Jurkat, Clone E6-1 (cell line): ENCODE measurements at regions not wholly inside any gene's neighbourhood (a gene's known extent, or its start where the extent isn't known, plus 50 kb on each side); places are given as distances from the start of the nearest gene placed in this dataset.
A peak's percentile ranks its signal among the peaks of the same experiment; 100 is the strongest.

ENCODE experiments used
- DNase-seq: peaks from one replicate; pipeline ENCODE4 v3.0.0-alpha.2; 2011; ENCODE audit warnings: low read depth, low spot score
- H3K4me3 ChIP-seq: 2 replicates; pipeline ENCODE4 v1.5.1; 2011; ENCODE audit warnings: mild to moderate bottlenecking, low read length, control low read depth, moderate library complexity

DNA sequence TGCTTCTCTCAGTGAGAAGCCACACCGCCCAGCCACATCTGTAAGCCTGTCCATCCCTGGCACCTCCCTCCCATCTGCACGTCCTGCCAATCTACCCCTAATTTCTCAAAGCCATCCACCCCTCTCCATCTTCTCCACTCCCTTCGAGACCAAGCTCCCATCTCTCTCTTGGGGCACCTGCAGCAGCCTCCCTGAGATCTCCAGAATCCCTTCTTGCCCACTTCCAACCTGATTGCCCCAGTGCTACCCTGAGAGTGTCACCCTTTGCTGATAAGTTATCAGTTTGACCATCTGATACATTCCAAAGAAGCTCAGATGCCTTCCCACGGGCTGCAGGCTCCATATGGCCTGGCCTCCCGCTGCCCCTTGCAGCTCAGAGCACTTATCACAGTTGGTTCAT lies 496.1 kb downstream of the SHQ1 start:
- no peak for DNase-seq
- H3K4me3 ChIP-seq, result no peak overlapping the region

DNA sequence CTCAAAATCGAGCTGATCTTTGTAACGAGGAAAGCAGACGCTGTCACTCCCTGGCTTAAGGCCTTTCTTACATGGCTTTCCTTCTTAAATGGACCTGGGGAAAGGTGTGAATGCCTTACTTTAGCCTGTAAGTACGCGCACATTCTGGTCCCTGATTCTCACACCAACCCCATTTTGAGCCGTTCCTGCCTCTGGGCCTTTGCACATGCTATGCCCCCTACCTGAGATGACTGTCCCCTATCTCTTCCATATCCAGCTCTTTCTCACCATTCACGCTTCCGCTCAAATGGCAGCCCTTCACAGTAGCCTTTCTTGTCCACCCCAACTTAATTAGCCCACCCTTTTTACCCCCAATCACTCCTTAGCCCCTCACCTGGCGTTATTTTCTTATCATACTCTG lies 496.7 kb downstream of the SHQ1 start:
- H3K4me3 ChIP-seq, result no peak overlapping the region
- no peak for DNase-seq

DNA sequence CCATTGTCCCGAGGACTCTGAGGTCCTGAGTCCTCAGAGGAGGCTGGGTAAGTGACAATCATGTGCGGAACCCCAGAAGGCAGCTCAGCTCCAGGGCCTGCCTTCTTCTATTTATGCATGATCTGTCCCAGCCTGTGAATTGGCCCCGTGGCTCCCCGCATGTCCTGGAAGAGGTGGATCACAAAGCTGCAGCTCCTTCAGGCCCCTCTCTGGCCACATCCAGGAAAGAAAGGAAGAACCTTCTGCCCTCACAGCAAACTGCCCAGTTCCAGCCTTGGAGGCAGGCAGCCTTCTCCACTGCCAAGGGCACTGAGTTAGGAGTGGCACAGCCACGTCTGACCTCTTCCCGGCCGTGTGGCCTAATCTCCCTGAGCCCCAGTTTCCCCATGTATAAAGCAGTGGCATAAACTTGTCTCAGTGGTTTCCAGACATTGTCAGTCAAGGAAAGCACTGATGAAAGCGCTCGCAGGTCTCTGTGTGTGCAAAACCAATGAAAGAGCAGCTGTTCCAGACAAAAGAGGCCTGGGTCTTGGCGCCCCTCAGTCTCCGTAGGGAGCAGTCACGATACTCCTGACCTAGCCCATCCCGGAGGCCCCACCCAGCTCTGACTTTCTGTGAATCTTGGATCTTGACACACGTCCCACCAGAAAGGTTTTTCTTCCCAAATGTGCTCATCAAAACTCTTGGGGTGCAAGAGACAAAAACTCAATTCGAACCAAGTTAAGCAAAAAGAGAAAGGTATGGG lies 497.3 kb downstream of the SHQ1 start:
- DNase-seq, result no peak
- no peak overlapping the region for H3K4me3 ChIP-seq

DNA sequence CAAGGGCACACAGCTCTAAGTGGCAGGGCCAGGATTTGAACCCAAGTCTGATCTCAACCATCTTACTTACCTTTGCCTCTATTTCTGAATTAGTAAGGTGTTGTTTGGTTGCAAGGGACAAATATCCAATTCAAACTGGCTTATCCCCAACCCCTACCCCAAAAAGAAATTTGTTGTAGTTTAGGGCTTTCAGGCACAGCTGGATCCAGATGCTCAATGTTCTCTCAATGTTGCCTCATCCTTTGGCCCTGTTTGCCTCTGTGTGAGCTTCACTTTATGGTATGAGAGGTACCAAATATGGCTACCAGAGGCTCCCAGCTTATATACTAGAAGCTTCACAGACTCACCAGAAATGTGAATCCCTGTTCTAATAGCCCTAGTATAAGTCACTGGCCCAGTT lies 499.9 kb downstream of the SHQ1 start:
- no peak for DNase-seq

DNA sequence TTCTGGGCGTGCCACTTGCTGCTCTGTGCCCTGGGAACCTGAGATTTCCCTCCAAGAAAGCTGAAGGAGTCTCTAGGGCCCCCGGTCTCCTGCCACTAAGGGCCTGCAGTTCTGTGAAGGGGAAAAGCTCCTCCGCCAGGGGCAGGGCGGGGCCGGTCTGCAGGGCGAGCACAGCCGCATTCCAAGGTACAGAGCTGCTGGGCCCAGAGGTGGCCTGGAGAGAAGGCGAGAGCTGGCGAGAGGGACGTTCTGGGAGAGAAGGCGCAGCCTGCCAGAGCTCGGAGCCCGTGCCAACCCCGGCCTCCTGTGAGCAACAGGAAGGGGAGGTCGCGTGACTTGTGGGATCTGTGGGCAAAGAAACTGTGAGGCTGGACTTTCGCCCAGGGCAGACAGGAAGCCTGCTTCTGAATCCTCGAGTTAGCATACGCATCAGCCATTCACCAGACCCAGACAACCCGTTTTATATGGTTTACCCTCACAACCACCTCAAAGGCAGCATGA lies 500.4 kb downstream of the SHQ1 start:
- H3K4me3 ChIP-seq, result peak overlapping the region; percentile 0
- DNase-seq, result peak; percentile 91

More for the DNA sequence above, 499.9 kb downstream of the SHQ1 start:
- H3K4me3 ChIP-seq, result no peak overlapping the region

DNA sequence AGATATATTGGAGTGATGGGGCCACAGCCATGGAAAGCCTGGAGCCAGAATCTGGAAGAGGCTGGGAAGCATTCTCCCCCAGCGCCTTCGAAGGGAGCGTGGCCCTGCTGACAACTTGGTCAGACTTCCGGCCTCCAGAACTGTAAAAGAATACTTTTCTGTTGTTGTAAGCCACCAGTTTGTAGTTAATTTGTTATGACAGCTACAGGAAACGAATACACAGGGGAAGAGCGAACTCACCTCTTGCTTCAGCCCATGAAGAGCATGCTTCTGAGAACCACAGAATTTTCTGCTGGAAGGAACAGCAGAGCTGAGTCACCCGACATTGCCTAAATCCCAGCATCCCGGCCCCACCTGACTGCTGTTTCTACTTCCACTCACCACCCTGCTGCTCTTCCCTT lies 501.7 kb downstream of the SHQ1 start:
- no peak overlapping the region for H3K4me3 ChIP-seq
- no peak for DNase-seq

DNA sequence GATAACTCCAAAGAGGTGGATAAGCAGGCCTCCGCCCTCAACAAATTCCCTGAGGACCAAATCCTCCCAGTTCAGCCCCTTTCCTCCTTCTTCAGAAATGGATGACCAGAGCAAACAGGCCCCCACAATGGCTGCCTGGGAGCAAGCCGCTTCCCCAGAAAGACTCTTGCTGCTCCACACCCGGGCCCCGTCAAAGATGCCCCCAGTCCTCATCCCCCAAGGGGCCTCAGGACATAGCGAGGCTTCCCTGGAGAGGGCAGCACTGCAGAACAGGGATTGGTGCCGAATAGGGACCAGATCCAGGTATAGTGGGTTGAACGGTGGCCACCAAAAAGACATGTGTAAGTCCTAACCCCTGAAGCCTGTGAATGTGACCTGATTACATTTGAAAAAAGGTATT lies 502.3 kb downstream of the SHQ1 start:
- DNase-seq, result no peak

DNA sequence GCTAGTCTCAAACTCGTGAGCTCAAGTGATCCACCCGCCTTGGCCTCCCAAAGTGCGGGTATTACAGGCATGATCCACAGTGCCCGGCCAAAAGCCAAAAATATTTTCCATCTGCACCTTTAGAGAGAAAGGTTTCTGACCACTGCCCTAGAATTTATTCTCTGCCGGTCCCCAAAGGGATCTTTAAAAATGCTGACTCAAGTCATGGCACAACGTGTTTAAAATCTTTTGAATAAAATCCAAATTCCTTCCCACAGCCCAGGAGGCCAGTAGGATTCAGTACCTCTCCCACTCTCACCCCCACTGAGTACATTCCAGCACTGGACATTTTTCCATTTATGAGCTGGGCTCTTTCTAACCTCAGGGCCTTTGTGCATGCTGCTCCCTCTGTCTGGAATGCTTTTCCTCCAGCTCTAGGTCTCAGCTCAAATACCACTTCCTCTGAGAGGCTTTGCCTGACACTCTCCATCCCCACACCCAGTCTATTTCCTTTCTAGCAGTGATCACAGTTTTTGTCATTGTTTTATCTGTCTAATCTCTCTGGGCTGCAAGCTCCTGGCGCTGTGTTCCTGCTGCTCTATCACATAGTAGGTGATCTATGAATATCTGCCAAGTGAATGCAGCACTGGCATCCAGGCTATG lies 502.9 kb downstream of the SHQ1 start:
- H3K4me3 ChIP-seq, result no peak overlapping the region
- peak; percentile 49 for DNase-seq

More for the DNA sequence above, 502.3 kb downstream of the SHQ1 start:
- no peak overlapping the region for H3K4me3 ChIP-seq

DNA sequence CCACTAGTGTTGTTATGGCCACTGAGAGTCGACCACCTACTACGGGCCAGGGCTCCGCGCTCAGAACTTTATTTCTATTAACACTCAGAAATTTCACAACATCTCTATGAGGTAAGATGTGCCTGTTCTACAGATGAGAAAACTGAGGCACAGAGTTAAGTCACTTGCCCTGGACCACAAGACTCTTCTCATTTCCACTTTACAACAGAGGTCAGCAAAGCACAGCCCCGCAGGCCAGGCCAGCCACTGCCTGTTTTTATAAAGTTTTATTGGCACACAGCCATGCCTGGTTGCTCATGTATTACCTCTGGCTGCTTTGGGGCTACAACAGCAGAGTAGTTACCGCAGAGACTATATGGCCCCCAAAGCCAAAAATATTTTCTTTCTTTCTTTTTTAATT lies 503.6 kb downstream of the SHQ1 start:
- H3K4me3 ChIP-seq, result no peak overlapping the region
- DNase-seq, result no peak

DNA sequence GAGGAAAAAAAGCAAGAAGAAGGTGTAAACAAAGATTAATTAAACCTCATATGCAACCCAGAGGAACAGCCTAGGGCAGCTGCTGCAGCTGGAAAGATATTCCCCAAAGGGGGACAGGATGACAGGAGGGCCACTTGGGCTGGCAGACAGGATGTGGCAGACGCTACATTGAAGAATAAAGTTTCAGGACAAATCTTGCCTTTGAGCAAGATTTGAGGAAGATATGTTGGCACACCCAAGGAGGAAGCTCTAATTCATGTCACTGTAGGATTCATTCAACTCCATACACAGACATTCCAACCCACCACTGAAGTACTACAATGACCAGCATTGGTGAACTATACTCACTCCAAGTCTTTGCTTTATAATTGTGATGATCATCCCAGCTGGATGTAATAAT lies 504.0 kb downstream of the SHQ1 start:
- H3K4me3 ChIP-seq, result no peak overlapping the region
- no peak for DNase-seq

DNA sequence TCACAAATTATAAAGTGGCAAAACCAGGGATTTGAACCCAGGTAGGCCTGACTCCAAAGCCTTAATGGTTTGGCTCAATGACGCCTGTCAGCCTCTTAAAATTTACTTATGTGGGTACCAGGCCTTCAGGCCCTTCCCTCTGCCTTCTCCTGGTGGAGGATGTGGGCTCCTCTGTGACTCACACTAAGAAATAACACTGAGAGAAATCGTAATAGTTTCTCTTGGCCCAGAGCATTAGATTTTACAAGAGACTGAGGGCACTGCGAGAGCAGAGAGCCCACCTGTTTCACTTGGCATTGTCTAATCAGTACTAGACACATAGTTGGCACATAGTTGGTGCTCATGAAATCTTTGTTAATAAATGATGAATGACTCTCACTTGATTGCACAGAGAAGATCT lies 505.2 kb downstream of the SHQ1 start:
- H3K4me3 ChIP-seq, result no peak overlapping the region
- DNase-seq, result no peak

DNA sequence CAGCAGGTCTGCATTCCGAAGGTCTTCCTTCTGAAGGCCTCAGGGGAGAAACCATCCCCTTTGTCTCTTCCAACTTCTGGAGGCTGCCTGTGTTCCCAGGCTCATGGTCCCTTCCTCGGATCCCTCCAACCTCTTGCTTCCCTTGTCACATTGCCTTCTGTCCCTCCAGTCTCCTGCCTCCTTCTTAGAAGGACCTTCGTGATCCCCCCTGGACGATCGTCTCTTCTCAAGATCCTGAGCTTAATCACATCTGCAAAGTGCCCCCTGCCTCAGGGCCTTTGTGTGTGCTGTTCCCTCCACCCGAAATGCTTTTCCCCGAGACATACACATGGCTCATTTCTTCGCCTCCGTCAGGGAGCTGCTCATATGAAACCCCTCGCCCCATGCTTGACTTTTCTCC lies 505.8 kb downstream of the SHQ1 start:
- no peak overlapping the region for H3K4me3 ChIP-seq
- no peak for DNase-seq

DNA sequence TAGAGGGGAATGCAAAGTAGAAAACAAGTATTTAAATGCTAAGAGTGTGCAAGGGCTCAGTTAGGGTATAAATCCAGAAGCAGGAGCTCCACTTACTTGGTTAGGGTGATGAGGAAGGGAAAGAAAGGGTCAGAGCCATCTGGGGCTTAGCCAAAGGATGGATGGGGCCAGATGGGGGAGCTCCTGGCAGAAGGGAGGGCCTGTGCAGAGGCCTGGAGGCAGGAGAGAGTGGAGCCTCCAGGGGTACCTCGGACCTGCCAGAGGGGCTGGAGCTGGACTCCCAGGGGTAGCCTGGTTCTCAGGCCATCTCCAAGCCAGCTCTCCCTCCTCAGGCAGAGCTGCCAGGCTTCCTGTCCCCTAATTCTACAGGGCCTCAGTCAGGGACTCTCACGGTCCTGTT lies 506.3 kb downstream of the SHQ1 start:
- no peak overlapping the region for H3K4me3 ChIP-seq
- no peak for DNase-seq

DNA sequence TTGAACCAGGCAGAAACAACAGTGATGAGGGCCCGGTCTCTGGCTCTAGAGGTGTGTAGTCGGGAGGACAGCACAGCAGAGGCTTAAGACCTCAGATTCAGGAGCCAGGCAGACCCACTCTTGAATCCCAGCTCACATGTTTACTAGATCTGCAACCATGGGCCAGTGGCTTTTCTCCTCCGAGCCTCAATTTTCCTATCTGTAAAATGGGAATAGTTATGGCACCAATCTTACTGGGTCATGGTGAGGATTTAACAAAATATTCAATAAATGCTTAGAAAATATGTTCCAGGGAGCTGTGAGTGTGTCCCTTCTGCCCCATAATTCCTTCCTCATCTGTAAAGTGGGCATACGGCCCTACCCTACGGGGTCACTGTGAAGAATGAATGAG lies 506.9 kb downstream of the SHQ1 start:
- DNase-seq, result no peak
- no peak overlapping the region for H3K4me3 ChIP-seq

DNA sequence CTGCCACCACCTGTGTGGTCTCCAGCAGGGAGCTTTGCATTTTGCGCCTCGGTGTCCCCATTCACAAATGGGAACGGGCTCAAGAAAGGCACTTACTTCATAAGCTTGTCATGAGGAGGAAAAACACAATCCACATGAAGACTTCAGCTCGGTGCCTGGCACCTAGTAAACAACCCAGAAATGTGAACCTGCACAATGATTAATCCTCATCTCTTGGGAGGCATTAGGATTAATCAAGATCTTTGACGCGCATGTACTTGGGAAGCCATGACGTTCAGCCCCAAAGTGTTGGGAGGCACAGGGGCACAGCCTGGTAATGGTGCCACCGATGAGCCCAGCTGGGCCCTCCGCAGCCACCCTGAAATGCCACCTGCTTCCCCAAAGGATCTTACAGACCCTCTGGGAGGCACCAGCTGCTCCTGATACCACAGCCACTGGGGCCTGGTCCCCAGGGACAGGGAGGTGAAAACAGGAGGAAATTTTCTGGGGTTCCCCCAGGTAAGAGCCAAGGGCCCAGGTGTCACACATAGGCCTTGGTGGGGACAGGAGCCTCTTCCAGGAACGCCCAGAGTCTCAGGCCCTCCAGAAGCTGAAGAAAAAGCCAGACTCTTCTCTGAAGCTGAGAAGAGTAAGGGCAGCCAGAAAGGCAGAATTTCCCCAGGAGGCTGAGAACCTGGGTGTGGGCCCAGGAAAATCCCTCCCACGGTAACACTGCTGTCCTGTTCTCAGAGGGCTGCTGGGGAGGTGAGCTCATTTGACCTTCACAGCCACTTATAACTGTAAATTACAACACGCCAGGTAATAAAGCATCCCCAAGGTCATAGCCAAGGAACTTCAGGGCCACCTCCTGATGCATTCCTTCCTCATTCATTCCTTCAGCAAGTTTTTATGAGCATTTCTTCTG lies 507.5 kb downstream of the SHQ1 start:
- no peak overlapping the region for H3K4me3 ChIP-seq
- no peak for DNase-seq

DNA sequence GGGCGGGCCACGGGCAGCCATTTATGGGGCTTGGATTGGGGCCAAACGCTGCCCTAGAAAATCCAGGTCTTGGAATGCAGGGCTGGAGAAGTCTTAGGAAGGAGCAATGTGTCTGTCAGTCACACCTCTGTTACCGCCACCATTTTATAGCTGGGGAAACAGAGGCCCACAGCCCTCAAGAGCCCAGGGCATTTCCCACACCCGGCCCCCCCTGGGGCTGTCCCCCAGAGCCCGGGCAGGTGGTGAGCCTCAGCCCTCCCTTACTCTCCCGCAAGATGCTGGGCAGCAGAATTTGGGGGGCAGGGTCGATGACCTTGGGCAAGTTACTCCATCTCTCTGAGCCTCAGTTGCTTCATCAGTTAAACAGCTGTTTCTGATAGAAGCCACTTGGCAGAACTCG lies 508.2 kb downstream of the SHQ1 start:
- no peak for DNase-seq
- H3K4me3 ChIP-seq, result no peak overlapping the region

DNA sequence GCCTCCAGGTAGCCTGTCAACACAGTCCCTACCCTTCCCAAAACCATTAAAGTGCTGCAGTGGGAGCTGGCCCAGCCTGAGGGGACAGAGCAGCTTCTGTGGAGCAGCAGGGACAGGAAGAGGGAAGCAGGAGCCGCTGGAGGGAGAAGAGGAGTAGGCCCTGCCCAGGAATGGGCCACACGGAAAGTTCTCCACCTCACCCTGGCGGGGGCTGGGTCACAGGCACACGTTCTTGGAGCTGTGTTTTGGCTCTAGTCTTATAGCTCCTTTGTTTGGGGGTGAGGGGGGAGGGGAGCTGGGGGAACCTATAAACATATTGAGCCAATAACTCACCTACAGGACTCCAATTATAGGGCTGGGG lies 508.6 kb downstream of the SHQ1 start:
- no peak for DNase-seq
- H3K4me3 ChIP-seq, result no peak overlapping the region

DNA sequence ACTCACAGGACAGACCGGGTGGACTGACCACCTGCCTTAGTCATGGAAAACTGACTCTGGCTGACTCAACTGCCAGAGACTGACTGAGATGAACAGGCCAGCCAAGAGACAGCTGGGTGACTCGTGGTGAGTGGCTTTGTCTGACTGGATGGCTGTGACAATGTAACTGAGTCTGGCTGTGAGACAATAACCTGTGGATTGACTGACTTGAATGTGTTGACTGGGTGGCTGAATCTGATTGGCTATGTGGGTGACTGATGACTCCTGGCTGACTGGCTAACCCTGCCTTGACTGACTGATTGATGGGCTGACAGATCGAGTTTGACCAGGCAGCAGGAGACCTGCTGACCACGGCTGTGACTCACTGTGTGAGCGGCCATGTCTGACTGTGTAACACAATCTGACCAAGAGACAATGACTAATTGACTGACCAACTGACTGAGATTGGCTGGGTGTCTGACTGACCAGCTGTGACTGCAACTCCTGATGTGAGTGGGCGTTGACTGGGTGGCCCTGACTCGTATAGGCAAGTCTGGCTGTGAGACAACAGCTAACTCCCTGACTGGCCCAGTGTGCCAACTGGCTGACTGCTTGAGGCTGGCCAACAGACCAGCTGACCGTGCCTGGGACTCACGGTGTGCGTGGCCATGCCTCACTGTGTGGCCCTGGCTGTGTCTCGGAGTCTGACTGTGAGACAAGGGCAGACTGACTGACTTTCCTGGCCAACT lies 509.1 kb downstream of the SHQ1 start:
- no peak overlapping the region for H3K4me3 ChIP-seq
- no peak for DNase-seq
